ENCODE measurements at regions not wholly inside any gene's neighbourhood (a gene's known extent, or its start where the extent isn't known, plus 50 kb on each side); places are given as distances from the start of the nearest gene placed in this dataset.
"Not testable (repeated sequence)": the region's sequence is repeated elsewhere in the genome, so short reads cannot be mapped to it uniquely, and the experiment has no call there.

DNA sequence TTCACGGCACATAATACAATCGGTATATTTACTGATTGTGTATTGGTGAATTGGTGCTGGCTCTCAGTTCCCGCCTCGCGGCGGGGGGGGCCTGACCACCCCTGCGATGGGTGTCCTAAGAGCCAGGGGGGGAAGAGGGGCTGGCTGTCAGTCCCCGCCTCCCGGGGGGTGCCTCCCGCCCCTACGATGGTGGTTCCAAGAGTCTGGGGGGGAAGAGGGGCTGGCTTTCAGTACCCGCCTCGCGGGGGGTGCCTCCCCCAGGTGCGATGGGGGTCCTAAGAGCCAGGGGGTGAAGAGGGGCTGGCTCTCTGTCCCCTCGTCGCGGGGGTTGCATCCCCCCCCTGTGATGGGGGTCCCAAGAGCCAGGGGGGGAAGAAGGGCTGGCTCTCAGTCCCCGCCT is 2321.8 kb upstream of the PCDH20 start:
- Histone ChIP-seq H3K9ac (ENCODE audit: low read length in 5 of 5) (no peak overlapping the region), H3K36me3 (ENCODE audit: control insufficient read depth in 5 of 5, insufficient read depth in 5 of 5, low read length in 5 of 5) (no peaks in the 10 kb centered on the region), H3K27ac (ENCODE audit: low read depth, low read length) (no peak overlapping the region)

DNA sequence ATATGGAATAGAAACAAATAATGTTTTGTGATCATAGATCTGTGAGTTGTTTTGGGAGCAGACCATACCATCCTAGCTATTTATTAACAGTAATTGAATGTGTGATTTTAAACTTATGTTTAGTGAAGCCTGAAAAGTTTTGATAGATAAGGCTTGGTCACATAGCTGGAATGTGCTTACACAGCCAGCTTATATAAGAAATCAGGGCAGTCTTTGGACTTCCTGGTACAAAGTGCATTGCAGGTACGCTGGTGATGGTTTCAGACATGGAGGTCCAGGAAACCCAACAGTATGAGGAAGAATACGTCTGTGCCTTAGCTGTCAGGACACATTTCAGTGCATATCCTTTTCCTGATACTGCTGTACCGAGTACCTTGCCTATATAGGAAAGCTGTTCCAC is 2316.2 kb upstream of the PCDH20 start:
- no peaks in the 10 kb centered on the region for H3K9me3 ChIP-seq (ENCODE audit: control insufficient read depth in 5 of 5, low read length in 5 of 5)
- no peak overlapping the region for H3K27ac ChIP-seq (ENCODE audit: low read depth, low read length)
- H3K4me1 ChIP-seq (ENCODE audit: control insufficient read depth in 5 of 5, insufficient read depth in 5 of 5, low read length in 5 of 5), result no peaks in the 10 kb centered on the region
- no peaks in the 10 kb centered on the region for H3K36me3 ChIP-seq (ENCODE audit: control insufficient read depth in 5 of 5, insufficient read depth in 5 of 5, low read length in 5 of 5)
- H3K9ac ChIP-seq (ENCODE audit: low read length in 5 of 5), result no peak overlapping the region
- H3K4me3 ChIP-seq (ENCODE audit: low read depth in 1 of 5, low read length in 5 of 5), result no peak overlapping the region
- H3K27me3 ChIP-seq (ENCODE audit: control insufficient read depth in 5 of 5, insufficient read depth in 4 of 5, low read length in 5 of 5), result no peaks in the 10 kb centered on the region

More for the DNA sequence above, 2321.8 kb upstream of the PCDH20 start:
- Histone ChIP-seq H3K9me3 (ENCODE audit: control insufficient read depth in 5 of 5, low read length in 5 of 5) (peaks cover 0 to 2% (median 0%) of the 10 kb centered on the region in 5 donors), H3K27me3 (ENCODE audit: control insufficient read depth in 5 of 5, insufficient read depth in 4 of 5, low read length in 5 of 5) (no peaks in the 10 kb centered on the region), H3K4me1 (ENCODE audit: control insufficient read depth in 5 of 5, insufficient read depth in 5 of 5, low read length in 5 of 5) (no peaks in the 10 kb centered on the region), H3K4me3 (ENCODE audit: low read depth in 1 of 5, low read length in 5 of 5) (no peak overlapping the region)

DNA sequence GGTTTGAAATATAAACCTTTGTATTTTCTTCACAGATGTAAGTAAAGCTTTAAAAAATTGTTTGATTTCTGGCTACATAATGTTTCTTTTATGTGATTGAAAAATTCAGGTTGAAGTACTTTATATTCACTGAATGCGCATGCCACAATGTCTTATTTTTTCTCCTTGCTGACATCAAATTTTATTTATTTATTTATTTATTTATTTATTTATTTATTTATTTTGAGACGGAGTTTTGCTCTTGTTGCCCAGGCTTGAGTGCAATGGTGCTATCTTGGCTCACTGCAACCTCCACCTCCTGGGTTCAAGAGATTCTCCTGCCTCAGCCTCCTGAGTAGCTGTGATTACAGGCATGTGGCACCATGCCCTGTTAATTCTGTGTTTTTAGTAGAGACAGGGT is 2296.5 kb upstream of the PCDH20 start:
- H3K27ac ChIP-seq (ENCODE audit: low read depth, low read length); H3K36me3 ChIP-seq (ENCODE audit: control insufficient read depth in 5 of 5, insufficient read depth in 5 of 5, low read length in 5 of 5); H3K9ac ChIP-seq (ENCODE audit: low read length in 5 of 5); H3K4me1 ChIP-seq (ENCODE audit: control insufficient read depth in 5 of 5, insufficient read depth in 5 of 5, low read length in 5 of 5); H3K9me3 ChIP-seq (ENCODE audit: control insufficient read depth in 5 of 5, low read length in 5 of 5); H3K4me3 ChIP-seq (ENCODE audit: low read depth in 1 of 5, low read length in 5 of 5); H3K27me3 ChIP-seq (ENCODE audit: control insufficient read depth in 5 of 5, insufficient read depth in 4 of 5, low read length in 5 of 5): not testable (repeated sequence)

DNA sequence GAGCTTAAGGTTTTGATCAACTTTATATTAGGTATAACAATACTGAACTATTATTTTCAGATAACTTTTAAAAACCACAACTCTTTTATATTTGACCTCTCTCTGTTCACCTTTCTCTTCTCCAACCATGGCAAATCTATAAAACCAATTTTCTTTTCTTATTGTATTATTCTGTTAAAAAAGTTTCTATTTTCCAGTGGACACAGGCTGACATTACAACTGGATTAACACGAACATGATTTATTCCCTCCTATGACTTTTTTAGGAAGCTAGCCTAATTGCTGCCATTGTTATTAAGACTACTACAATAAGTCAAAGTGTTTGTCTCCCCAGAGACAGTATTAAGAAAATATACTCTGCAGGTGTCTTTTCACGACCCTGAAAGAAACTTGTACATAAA is 2291.1 kb upstream of the PCDH20 start:
- Histone ChIP-seq H3K9me3 (ENCODE audit: control insufficient read depth in 5 of 5, low read length in 5 of 5) (no peaks in the 10 kb centered on the region), H3K9ac (ENCODE audit: low read length in 5 of 5) (no peak overlapping the region), H3K27ac (ENCODE audit: low read depth, low read length) (no peak overlapping the region), H3K4me3 (ENCODE audit: low read depth in 1 of 5, low read length in 5 of 5) (no peak overlapping the region), H3K27me3 (ENCODE audit: control insufficient read depth in 5 of 5, insufficient read depth in 4 of 5, low read length in 5 of 5) (no peaks in the 10 kb centered on the region), H3K36me3 (ENCODE audit: control insufficient read depth in 5 of 5, insufficient read depth in 5 of 5, low read length in 5 of 5) (no peaks in the 10 kb centered on the region), H3K4me1 (ENCODE audit: control insufficient read depth in 5 of 5, insufficient read depth in 5 of 5, low read length in 5 of 5) (no peaks in the 10 kb centered on the region)

DNA sequence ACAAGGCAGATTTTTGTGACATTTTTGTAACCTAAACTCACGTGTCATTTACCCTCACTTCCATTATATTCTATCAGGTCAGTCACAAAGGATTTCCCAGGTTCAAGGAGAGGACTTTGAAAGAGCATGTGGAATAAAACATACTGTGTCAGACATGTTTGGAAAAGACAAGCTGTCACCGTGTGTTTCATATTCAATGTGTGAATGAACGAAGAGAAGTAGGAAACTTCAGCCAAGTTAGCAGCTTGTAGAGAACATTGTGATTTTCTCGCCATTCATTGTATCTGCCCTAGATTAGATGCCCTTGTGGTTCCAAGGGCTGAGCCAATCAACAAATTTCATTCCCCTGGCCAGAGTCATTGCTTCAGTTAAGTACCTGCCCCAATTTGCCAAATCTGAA is 2288.9 kb upstream of the PCDH20 start:
- Histone ChIP-seq H3K36me3 (ENCODE audit: control insufficient read depth in 5 of 5, insufficient read depth in 5 of 5, low read length in 5 of 5) (no peaks in the 10 kb centered on the region), H3K27me3 (ENCODE audit: control insufficient read depth in 5 of 5, insufficient read depth in 4 of 5, low read length in 5 of 5) (no peaks in the 10 kb centered on the region), H3K9ac (ENCODE audit: low read length in 5 of 5) (no peak overlapping the region), H3K27ac (ENCODE audit: low read depth, low read length) (no peak overlapping the region), H3K4me1 (ENCODE audit: control insufficient read depth in 5 of 5, insufficient read depth in 5 of 5, low read length in 5 of 5) (no peaks in the 10 kb centered on the region), H3K9me3 (ENCODE audit: control insufficient read depth in 5 of 5, low read length in 5 of 5) (peaks cover 0 to 4% (median 0%) of the 10 kb centered on the region in 5 donors), H3K4me3 (ENCODE audit: low read depth in 1 of 5, low read length in 5 of 5) (no peak overlapping the region)

DNA sequence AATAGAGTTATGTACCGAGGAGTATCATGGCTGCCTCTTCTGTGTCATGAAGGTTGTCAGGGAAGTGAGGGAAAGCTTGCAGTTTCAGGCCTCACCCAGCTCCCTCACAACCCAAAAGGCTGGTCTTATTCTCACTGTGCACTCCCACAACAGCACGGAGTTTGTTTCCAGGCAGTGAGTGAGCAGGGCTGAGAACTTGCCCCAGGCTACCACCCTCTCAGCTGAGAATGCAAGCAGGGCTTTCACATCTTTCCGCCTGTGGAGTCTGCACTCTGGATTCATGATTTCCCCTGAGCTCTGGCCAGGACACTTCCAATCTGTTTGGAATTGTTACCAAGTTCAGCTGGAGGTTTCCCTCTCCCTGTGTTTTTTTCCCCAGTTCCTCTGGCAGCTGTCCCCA is 2284.7 kb upstream of the PCDH20 start:
- no peaks in the 10 kb centered on the region for H3K36me3 ChIP-seq (ENCODE audit: control insufficient read depth in 5 of 5, insufficient read depth in 5 of 5, low read length in 5 of 5)
- no peak overlapping the region for H3K4me3 ChIP-seq (ENCODE audit: low read depth in 1 of 5, low read length in 5 of 5)
- no peaks in the 10 kb centered on the region for H3K27me3 ChIP-seq (ENCODE audit: control insufficient read depth in 5 of 5, insufficient read depth in 4 of 5, low read length in 5 of 5)
- H3K4me1 ChIP-seq (ENCODE audit: control insufficient read depth in 5 of 5, insufficient read depth in 5 of 5, low read length in 5 of 5), result no peaks in the 10 kb centered on the region
- no peak overlapping the region for H3K9ac ChIP-seq (ENCODE audit: low read length in 5 of 5)
- H3K27ac ChIP-seq (ENCODE audit: low read depth, low read length), result no peak overlapping the region
- peaks cover 0 to 4% (median 0%) of the 10 kb centered on the region in 5 donors for H3K9me3 ChIP-seq (ENCODE audit: control insufficient read depth in 5 of 5, low read length in 5 of 5)

DNA sequence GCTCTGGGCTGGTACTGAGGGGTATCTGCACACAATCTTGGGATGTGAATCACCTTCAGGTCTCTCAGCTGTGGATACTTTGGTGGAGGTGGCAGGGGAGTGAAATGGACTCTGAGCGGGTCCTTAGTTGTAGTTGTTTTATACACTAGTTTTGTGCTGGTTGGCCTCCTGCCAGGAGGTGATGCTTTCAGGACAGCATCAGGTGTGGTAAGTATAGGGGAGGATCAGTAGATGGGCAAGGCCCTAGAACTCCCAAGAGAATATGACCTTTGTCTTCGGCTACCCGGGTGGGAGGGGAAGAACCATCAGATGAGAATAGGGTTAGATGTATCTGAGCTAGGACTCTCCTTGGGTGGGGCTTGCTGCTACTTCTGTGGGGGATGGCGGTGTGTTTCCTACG is 2284.3 kb upstream of the PCDH20 start:
- H3K9ac ChIP-seq (ENCODE audit: low read length in 5 of 5), result no peak overlapping the region
- peaks cover 0 to 4% (median 0%) of the 10 kb centered on the region in 5 donors for H3K9me3 ChIP-seq (ENCODE audit: control insufficient read depth in 5 of 5, low read length in 5 of 5)
- no peaks in the 10 kb centered on the region for H3K27me3 ChIP-seq (ENCODE audit: control insufficient read depth in 5 of 5, insufficient read depth in 4 of 5, low read length in 5 of 5)
- H3K36me3 ChIP-seq (ENCODE audit: control insufficient read depth in 5 of 5, insufficient read depth in 5 of 5, low read length in 5 of 5), result no peaks in the 10 kb centered on the region
- H3K27ac ChIP-seq (ENCODE audit: low read depth, low read length), result no peak overlapping the region
- H3K4me1 ChIP-seq (ENCODE audit: control insufficient read depth in 5 of 5, insufficient read depth in 5 of 5, low read length in 5 of 5), result no peaks in the 10 kb centered on the region
- H3K4me3 ChIP-seq (ENCODE audit: low read depth in 1 of 5, low read length in 5 of 5), result no peak overlapping the region

DNA sequence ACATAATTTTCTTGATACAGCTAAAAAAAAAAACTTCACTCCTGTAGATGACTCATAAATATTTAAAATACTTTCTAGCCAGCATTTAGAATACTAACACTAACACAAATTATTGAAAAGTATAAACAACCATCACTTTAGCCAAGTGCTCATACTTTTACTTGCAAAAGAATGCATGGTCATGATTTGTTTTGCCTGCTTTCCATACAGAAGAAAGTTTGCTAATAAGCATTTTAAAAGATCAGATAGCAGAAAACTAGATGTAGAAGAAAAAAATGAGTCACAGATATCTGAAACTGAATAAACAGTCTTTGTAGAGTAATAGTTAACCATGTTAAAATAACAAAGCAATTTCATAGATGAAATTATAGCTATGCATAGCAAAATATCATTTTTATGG is 2280.4 kb upstream of the PCDH20 start:
- no peaks in the 10 kb centered on the region for H3K36me3 ChIP-seq (ENCODE audit: control insufficient read depth in 5 of 5, insufficient read depth in 5 of 5, low read length in 5 of 5)
- H3K4me3 ChIP-seq (ENCODE audit: low read depth in 1 of 5, low read length in 5 of 5), result no peak overlapping the region

DNA sequence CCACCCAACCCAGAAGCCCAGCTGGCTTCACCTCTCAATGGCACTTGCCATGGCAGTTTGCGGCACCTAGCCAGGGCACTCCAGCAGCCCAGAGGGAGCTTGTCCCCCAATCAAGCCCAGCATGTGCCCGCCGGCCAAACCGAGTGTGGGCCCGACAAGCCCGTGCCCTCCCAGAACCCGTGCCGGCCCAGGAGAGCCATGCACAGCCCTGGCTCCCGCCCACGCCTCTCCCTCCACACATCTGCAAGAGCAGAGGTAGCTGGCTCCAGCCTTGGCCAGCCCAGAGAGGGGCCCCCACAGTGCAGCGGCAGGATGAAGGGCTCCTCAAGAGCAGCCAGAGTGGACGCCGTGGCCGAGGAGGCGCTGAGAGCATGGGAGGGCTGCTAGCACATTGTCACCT is 2278.0 kb upstream of the PCDH20 start:
- H3K4me1 ChIP-seq (ENCODE audit: control insufficient read depth in 5 of 5, insufficient read depth in 5 of 5, low read length in 5 of 5), result no peaks in the 10 kb centered on the region
- no peak overlapping the region for H3K27ac ChIP-seq (ENCODE audit: low read depth, low read length)
- H3K9ac ChIP-seq (ENCODE audit: low read length in 5 of 5), result no peak overlapping the region
- no peak overlapping the region for H3K4me3 ChIP-seq (ENCODE audit: low read depth in 1 of 5, low read length in 5 of 5)
- no peaks in the 10 kb centered on the region for H3K27me3 ChIP-seq (ENCODE audit: control insufficient read depth in 5 of 5, insufficient read depth in 4 of 5, low read length in 5 of 5)
- peaks cover 0 to 5% (median 0%) of the 10 kb centered on the region in 5 donors for H3K9me3 ChIP-seq (ENCODE audit: control insufficient read depth in 5 of 5, low read length in 5 of 5)
- H3K36me3 ChIP-seq (ENCODE audit: control insufficient read depth in 5 of 5, insufficient read depth in 5 of 5, low read length in 5 of 5), result no peaks in the 10 kb centered on the region

More for the DNA sequence above, 2280.4 kb upstream of the PCDH20 start:
- no peaks in the 10 kb centered on the region for H3K4me1 ChIP-seq (ENCODE audit: control insufficient read depth in 5 of 5, insufficient read depth in 5 of 5, low read length in 5 of 5)
- H3K9me3 ChIP-seq (ENCODE audit: control insufficient read depth in 5 of 5, low read length in 5 of 5), result peaks cover 0 to 5% (median 2%) of the 10 kb centered on the region in 5 donors
- no peak overlapping the region for H3K9ac ChIP-seq (ENCODE audit: low read length in 5 of 5)
- H3K27ac ChIP-seq (ENCODE audit: low read depth, low read length), result no peak overlapping the region
- no peaks in the 10 kb centered on the region for H3K27me3 ChIP-seq (ENCODE audit: control insufficient read depth in 5 of 5, insufficient read depth in 4 of 5, low read length in 5 of 5)

DNA sequence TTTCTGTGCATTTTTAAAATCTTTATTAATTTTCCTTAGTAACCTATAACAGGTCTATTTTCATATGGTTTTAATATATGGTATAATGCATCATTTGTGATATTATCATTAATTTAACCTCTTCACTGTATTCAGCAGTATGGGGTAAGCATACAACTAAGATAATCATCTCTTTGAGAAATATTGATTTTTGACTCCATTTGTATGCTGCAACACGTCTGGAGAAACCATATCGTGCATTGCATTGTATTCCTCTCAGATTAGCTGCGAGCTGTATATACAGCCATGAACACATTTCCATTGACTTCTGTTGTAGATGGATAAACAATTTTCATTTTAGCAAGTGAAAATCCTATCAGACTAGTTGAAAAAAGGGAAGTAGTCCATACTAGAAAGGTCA is 2275.8 kb upstream of the PCDH20 start:
- Histone ChIP-seq H3K9me3 (ENCODE audit: control insufficient read depth in 5 of 5, low read length in 5 of 5) (peaks cover 0 to 8% (median 0%) of the 10 kb centered on the region in 5 donors), H3K27me3 (ENCODE audit: control insufficient read depth in 5 of 5, insufficient read depth in 4 of 5, low read length in 5 of 5) (no peaks in the 10 kb centered on the region), H3K4me1 (ENCODE audit: control insufficient read depth in 5 of 5, insufficient read depth in 5 of 5, low read length in 5 of 5) (no peaks in the 10 kb centered on the region), H3K27ac (ENCODE audit: low read depth, low read length) (no peak overlapping the region), H3K9ac (ENCODE audit: low read length in 5 of 5) (no peak overlapping the region), H3K36me3 (ENCODE audit: control insufficient read depth in 5 of 5, insufficient read depth in 5 of 5, low read length in 5 of 5) (no peaks in the 10 kb centered on the region), H3K4me3 (ENCODE audit: low read depth in 1 of 5, low read length in 5 of 5) (no peak overlapping the region)

DNA sequence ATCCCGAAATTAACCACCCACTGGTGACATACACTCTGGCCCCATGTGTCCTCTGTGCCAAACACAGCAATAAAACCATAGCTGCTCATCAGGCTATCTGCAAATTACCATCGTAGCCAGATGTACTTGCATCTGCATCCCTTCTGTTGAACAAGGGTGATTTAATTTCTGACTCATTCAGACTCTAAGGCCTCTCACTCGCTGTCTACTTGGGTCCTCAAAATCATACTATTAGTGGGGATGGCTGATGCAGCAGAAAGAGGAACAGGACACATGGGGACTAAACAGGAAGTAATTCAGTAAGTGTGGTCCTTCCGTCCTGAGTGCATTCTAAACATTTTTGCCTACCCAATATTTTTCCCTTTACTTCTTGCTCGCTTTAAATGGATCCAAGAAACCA is 2275.0 kb upstream of the PCDH20 start:
- Histone ChIP-seq H3K36me3 (ENCODE audit: control insufficient read depth in 5 of 5, insufficient read depth in 5 of 5, low read length in 5 of 5) (no peaks in the 10 kb centered on the region), H3K27ac (ENCODE audit: low read depth, low read length) (no peak overlapping the region), H3K4me1 (ENCODE audit: control insufficient read depth in 5 of 5, insufficient read depth in 5 of 5, low read length in 5 of 5) (no peaks in the 10 kb centered on the region), H3K4me3 (ENCODE audit: low read depth in 1 of 5, low read length in 5 of 5) (no peak overlapping the region), H3K27me3 (ENCODE audit: control insufficient read depth in 5 of 5, insufficient read depth in 4 of 5, low read length in 5 of 5) (no peaks in the 10 kb centered on the region), H3K9me3 (ENCODE audit: control insufficient read depth in 5 of 5, low read length in 5 of 5) (peaks cover 0 to 8% (median 0%) of the 10 kb centered on the region in 5 donors), H3K9ac (ENCODE audit: low read length in 5 of 5) (no peak overlapping the region)
